Activated CD4-positive, alpha-beta T cell treated with anti-CD3 and anti-CD28 coated beads, Interleukin-2, amount 50 U/mL, for 48 hours (primary cell): ENCODE measurements at regions not wholly inside any gene's neighbourhood (a gene's known extent, or its start where the extent isn't known, plus 50 kb on each side); places are given as distances from the start of the nearest gene placed in this dataset.

ENCODE experiments used
- DNase-seq, 2 experiments: peaks; one replicate each; pipeline ENCODE4 v3.0.0-alpha.2; 2020

- no peak for DNase-seq
Observed at GRCh38 chr15:98565566-98565965, 82.8 kb upstream of the IGF1R start.

- no peak for DNase-seq
Observed at GRCh38 chr15:98567951-98568350, 80.4 kb upstream of the IGF1R start.

- no peak for DNase-seq
Observed at GRCh38 chr15:98568382-98569017, 79.8 kb upstream of the IGF1R start.

GRCh38 chr15:98570119-98570518, 78.2 kb upstream of the IGF1R start:
- no peak for DNase-seq

- DNase-seq, result no peak
Observed at GRCh38 chr15:98580572-98580971, 67.8 kb upstream of the IGF1R start.

GRCh38 chr15:98581715-98582114, 66.6 kb upstream of the IGF1R start:
- DNase-seq, result no peak

GRCh38 chr15:98582900-98583554, 65.3 kb upstream of the IGF1R start:
- DNase-seq, result no peak

- no peak for DNase-seq
Observed at GRCh38 chr15:98583771-98584430, 64.4 kb upstream of the IGF1R start.

GRCh38 chr15:98586066-98586465, 62.3 kb upstream of the IGF1R start:
- DNase-seq, result no peak

GRCh38 chr15:98592136-98592535, 56.2 kb upstream of the IGF1R start:
- DNase-seq, result no peak

- DNase-seq, result no peak
Observed at GRCh38 chr15:98596131-98596530, 52.2 kb upstream of the IGF1R start.

GRCh38 chr15:98596885-98597392, 51.4 kb upstream of the IGF1R start:
- DNase-seq, result no peak

GRCh38 chr15:98597666-98598065, 50.7 kb upstream of the IGF1R start:
- DNase-seq, result no peak
